Muscle layer of duodenum (tissue), 2 donors: ENCODE measurements at regions not wholly inside any gene's neighbourhood (a gene's known extent, or its start where the extent isn't known, plus 50 kb on each side); places are given as distances from the start of the nearest gene placed in this dataset.

ENCODE experiments used
- H3K27ac ChIP-seq: one replicate; pipeline ENCODE4 v1.7.0; 2013; ENCODE audit warnings: mild to moderate bottlenecking, low read length
- H3K27me3 ChIP-seq: one replicate; pipeline ENCODE4 v1.7.0; 2013; ENCODE audit warnings: low read depth, mild to moderate bottlenecking, control low read depth, low read length
- H3K36me3 ChIP-seq, 2 donors: one replicate each; pipeline ENCODE4 v1.7.0; 2013; ENCODE audit warnings: low read length in 2 of 2, control low read depth in 1 of 2, mild to moderate bottlenecking in 1 of 2; ENCODE audit not compliant: insufficient read depth in 2 of 2, control insufficient read depth in 1 of 2
- H3K4me1 ChIP-seq, 2 donors: one replicate each; pipeline ENCODE4 v1.7.0; 2013; ENCODE audit warnings: low read length in 2 of 2, mild to moderate bottlenecking in 2 of 2, control low read depth in 1 of 2, moderate library complexity in 1 of 2; ENCODE audit not compliant: insufficient read depth in 2 of 2, control insufficient read depth in 1 of 2
- H3K4me3 ChIP-seq, 2 donors: one replicate each; pipeline ENCODE4 v1.7.0; 2013; ENCODE audit warnings: low read length in 2 of 2, low read depth in 1 of 2, mild to moderate bottlenecking in 1 of 2
- H3K9me3 ChIP-seq, 2 donors: one replicate each; pipeline ENCODE4 v1.7.0; 2013; ENCODE audit warnings: low read length in 2 of 2, control low read depth in 1 of 2, mild to moderate bottlenecking in 1 of 2; ENCODE audit not compliant: control insufficient read depth in 1 of 2
- donor health status: healthy.

- H3K4me3 ChIP-seq = no peak overlapping the region
- H3K9me3 ChIP-seq = no peaks in the 10 kb centered on the region
- no peaks in the 10 kb centered on the region for H3K27me3 ChIP-seq
- H3K4me1 ChIP-seq = no peaks in the 10 kb centered on the region
- H3K36me3 ChIP-seq = no peaks in the 10 kb centered on the region
- no peak overlapping the region for H3K27ac ChIP-seq
Observed at GRCh38 chr1:238998577-238998976, 387.8 kb upstream of the CHRM3 start.

GRCh38 chr1:238991765-238992495 lies 394.4 kb upstream of the CHRM3 start:
- Histone ChIP-seq H3K27ac (no peak overlapping the region), H3K27me3 (no peaks in the 10 kb centered on the region), H3K4me3 (no peak overlapping the region), H3K9me3 (peaks cover 0 to 5% of the 10 kb centered on the region in 2 donors), H3K36me3 (no peaks in the 10 kb centered on the region), H3K4me1 (no peaks in the 10 kb centered on the region)

- no peaks in the 10 kb centered on the region for H3K27me3 ChIP-seq
- no peaks in the 10 kb centered on the region for H3K4me1 ChIP-seq
- peaks cover 0 to 5% of the 10 kb centered on the region in 2 donors for H3K9me3 ChIP-seq
- no peaks in the 10 kb centered on the region for H3K36me3 ChIP-seq
- H3K27ac ChIP-seq = no peak overlapping the region
- no peak overlapping the region for H3K4me3 ChIP-seq
Observed at GRCh38 chr1:238985312-238985711, 401.1 kb upstream of the CHRM3 start.

- Histone ChIP-seq H3K36me3 (no peaks in the 10 kb centered on the region), H3K27ac (no peak overlapping the region), H3K4me1 (no peaks in the 10 kb centered on the region), H3K9me3 (peaks cover 0 to 5% of the 10 kb centered on the region in 2 donors), H3K27me3 (no peaks in the 10 kb centered on the region), H3K4me3 (no peak overlapping the region)
Observed at GRCh38 chr1:238982736-238983135, 403.6 kb upstream of the CHRM3 start.

GRCh38 chr1:238981317-238981933 lies 404.9 kb upstream of the CHRM3 start:
- Histone ChIP-seq H3K4me3 (no peak overlapping the region), H3K9me3 (no peaks in the 10 kb centered on the region), H3K36me3 (no peaks in the 10 kb centered on the region), H3K27ac (no peak overlapping the region), H3K4me1 (no peaks in the 10 kb centered on the region), H3K27me3 (no peaks in the 10 kb centered on the region)

- H3K4me1 ChIP-seq = no peaks in the 10 kb centered on the region
- no peak overlapping the region for H3K27ac ChIP-seq
- no peaks in the 10 kb centered on the region for H3K36me3 ChIP-seq
- no peaks in the 10 kb centered on the region for H3K27me3 ChIP-seq
- H3K9me3 ChIP-seq = no peaks in the 10 kb centered on the region
- H3K4me3 ChIP-seq = no peak overlapping the region
Observed at GRCh38 chr1:238980053-238980452, 406.3 kb upstream of the CHRM3 start.

- Histone ChIP-seq H3K27me3 (no peaks in the 10 kb centered on the region), H3K9me3 (no peaks in the 10 kb centered on the region), H3K36me3 (no peaks in the 10 kb centered on the region), H3K27ac (no peak overlapping the region), H3K4me1 (no peaks in the 10 kb centered on the region), H3K4me3 (no peak overlapping the region)
Observed at GRCh38 chr1:238964631-238965030, 421.7 kb upstream of the CHRM3 start.

GRCh38 chr1:238962941-238963340 lies 423.4 kb upstream of the CHRM3 start:
- Histone ChIP-seq H3K4me1 (no peaks in the 10 kb centered on the region), H3K36me3 (no peaks in the 10 kb centered on the region), H3K9me3 (no peaks in the 10 kb centered on the region), H3K27ac (no peak overlapping the region), H3K27me3 (no peaks in the 10 kb centered on the region), H3K4me3 (no peak overlapping the region)

- Histone ChIP-seq H3K27ac (no peak overlapping the region), H3K4me1 (no peaks in the 10 kb centered on the region), H3K9me3 (no peaks in the 10 kb centered on the region), H3K27me3 (no peaks in the 10 kb centered on the region), H3K36me3 (no peaks in the 10 kb centered on the region), H3K4me3 (no peak overlapping the region)
Observed at GRCh38 chr1:238961790-238962189, 424.6 kb upstream of the CHRM3 start.

GRCh38 chr1:238960071-238960470 lies 426.3 kb upstream of the CHRM3 start:
- Histone ChIP-seq H3K4me1 (no peaks in the 10 kb centered on the region), H3K27ac (no peak overlapping the region), H3K4me3 (no peak overlapping the region), H3K27me3 (no peaks in the 10 kb centered on the region), H3K9me3 (no peaks in the 10 kb centered on the region), H3K36me3 (no peaks in the 10 kb centered on the region)

- Histone ChIP-seq H3K36me3 (no peaks in the 10 kb centered on the region), H3K4me3 (no peak overlapping the region), H3K27ac (no peak overlapping the region), H3K27me3 (no peaks in the 10 kb centered on the region), H3K9me3 (no peaks in the 10 kb centered on the region), H3K4me1 (peaks cover 0 to 4% of the 10 kb centered on the region in 2 donors)
Observed at GRCh38 chr1:238955934-238956333, 430.4 kb upstream of the CHRM3 start.

GRCh38 chr1:238954865-238955264 lies 431.5 kb upstream of the CHRM3 start:
- Histone ChIP-seq H3K4me3 (no peak overlapping the region), H3K9me3 (no peaks in the 10 kb centered on the region), H3K27me3 (no peaks in the 10 kb centered on the region), H3K27ac (no peak overlapping the region), H3K4me1 (peaks cover 0 to 4% of the 10 kb centered on the region in 2 donors), H3K36me3 (no peaks in the 10 kb centered on the region)
